DMS114 treated with DMSO at 0.1 percent for 48 hours (cell line): ENCODE measurements at regions not wholly inside any gene's neighbourhood (a gene's known extent, or its start where the extent isn't known, plus 50 kb on each side); places are given as distances from the start of the nearest gene placed in this dataset.

ENCODE experiments used
- DNase-seq: peaks from one replicate; lab custom pipeline; 2025; ENCODE audit not compliant: unreplicated experiment; lab: John Stamatoyannopoulos, UW

GRCh38 chr3:163877805-163878204, 1200.5 kb downstream of the SI start:
- no peak for DNase-seq

GRCh38 chr3:163863146-163863545, 1215.2 kb downstream of the SI start:
- DNase-seq = no peak

- no peak for DNase-seq
These were observed 1226.1 kb downstream of the SI start for GRCh38 chr3:163852233-163852632.

GRCh38 chr3:163838769-163839168, 1239.5 kb downstream of the SI start:
- no peak for DNase-seq

- DNase-seq = no peak
These were observed 1245.7 kb downstream of the SI start for GRCh38 chr3:163832547-163832946.

GRCh38 chr3:163821841-163822240, 1256.5 kb downstream of the SI start:
- no peak for DNase-seq

- DNase-seq = no peak
These were observed 1261.3 kb downstream of the SI start for GRCh38 chr3:163817015-163817414.

- no peak for DNase-seq
These were observed 1264.4 kb downstream of the SI start for GRCh38 chr3:163813935-163814334.

GRCh38 chr3:163812006-163812405, 1266.3 kb downstream of the SI start:
- DNase-seq = no peak

GRCh38 chr3:163809540-163809993, 1268.7 kb downstream of the SI start:
- DNase-seq = no peak

GRCh38 chr3:163786416-163786815, 1291.9 kb downstream of the SI start:
- no peak for DNase-seq

GRCh38 chr3:163785693-163786092, 1292.6 kb downstream of the SI start:
- DNase-seq = no peak

GRCh38 chr3:163779396-163780344, 1298.6 kb downstream of the SI start:
- DNase-seq = no peak

GRCh38 chr3:163776743-163777142, 1301.6 kb downstream of the SI start:
- no peak for DNase-seq

GRCh38 chr3:163773136-163773535, 1305.2 kb downstream of the SI start:
- DNase-seq = no peak

GRCh38 chr3:163768048-163768447, 1310.2 kb downstream of the SI start:
- no peak for DNase-seq

GRCh38 chr3:163766112-163766511, 1312.2 kb downstream of the SI start:
- DNase-seq = no peak

GRCh38 chr3:163753033-163753432, 1325.3 kb downstream of the SI start:
- DNase-seq = no peak

GRCh38 chr3:163745204-163745603, 1333.1 kb downstream of the SI start:
- no peak for DNase-seq

GRCh38 chr3:163735394-163735793, 1342.9 kb downstream of the SI start:
- no peak for DNase-seq

GRCh38 chr3:163730684-163731083, 1347.6 kb downstream of the SI start:
- no peak for DNase-seq

GRCh38 chr3:163726125-163726524, 1352.2 kb downstream of the SI start:
- no peak for DNase-seq

- no peak for DNase-seq
These were observed 1355.9 kb downstream of the SI start for GRCh38 chr3:163722405-163722804.
